IMR-90 (cell line): ENCODE measurements at regions not wholly inside any gene's neighbourhood (a gene's known extent, or its start where the extent isn't known, plus 50 kb on each side); places are given as distances from the start of the nearest gene placed in this dataset.

Experiments
- ATAC-seq: fragments of 200-7000 bp; cut with Tn5 transposase; 2 replicates; pipeline ENCODE4 v1.9.1; 2020; ENCODE audit warnings: low read depth, mild to moderate bottlenecking, moderate library complexity
- BruUV-seq: library from RNA; stranded (reverse); fragments of 400-500 nt; replicated peaks from 2 replicates; lab custom pipeline; 2021; lab: Mats Ljungman, UMichigan
- CTCF ChIA-PET: fragments of 300-600 bp; formaldehyde crosslinking; extraction: SDS; loops from one replicate; lab custom pipeline; 2021; ENCODE audit warnings: antibody characterized with exemption; lab: Yijun Ruan, JAX
- POLR2A ChIA-PET: fragments of 300-600 bp; sonication (Branson Sonifier 250); formaldehyde crosslinking; loops from one replicate; lab custom pipeline; 2022; ENCODE audit warnings: antibody characterized with exemption; ENCODE audit not compliant: unreplicated experiment; lab: Charles Lee
- DNase-seq: peaks from one replicate; pipeline ENCODE4 v3.0.0; 2013
- H2AFZ ChIP-seq: replicated peaks from 2 replicates; pipeline ENCODE3; 2013; ENCODE audit warnings: low read length, mild to moderate bottlenecking; ENCODE audit not compliant: poor library complexity
- H2AK5ac ChIP-seq: 2 replicates; pipeline ENCODE4 v1.6.1; 2013; ENCODE audit warnings: low read depth, low read length, inconsistent platforms
- H2AK9ac ChIP-seq: replicated peaks from 2 replicates; pipeline ENCODE3; 2013; ENCODE audit warnings: mild to moderate bottlenecking, low read depth, low read length, moderate library complexity; ENCODE audit not compliant: poor library complexity
- H2BK120ac ChIP-seq: 2 replicates; pipeline ENCODE4 v1.6.1; 2013; ENCODE audit warnings: low read depth, low read length, inconsistent platforms
- H2BK15ac ChIP-seq: 3 replicates; pipeline ENCODE4 v1.6.1; 2013; ENCODE audit warnings: low read depth, low read length, inconsistent platforms
- H2BK20ac ChIP-seq: 2 replicates; pipeline ENCODE4 v1.6.1; 2013; ENCODE audit warnings: low read depth, mild to moderate bottlenecking, inconsistent platforms, low read length, moderate library complexity
- H2BK5ac ChIP-seq: 2 replicates; pipeline ENCODE4 v1.6.1; 2013; ENCODE audit warnings: mild to moderate bottlenecking, low read depth, low read length, inconsistent platforms; ENCODE audit not compliant: poor library complexity, severe bottlenecking
- H3K14ac ChIP-seq: replicated peaks from 2 replicates; pipeline ENCODE4 v1.6.1; 2013; ENCODE audit warnings: low read depth, low read length, inconsistent platforms
- H3K18ac ChIP-seq: 2 replicates; pipeline ENCODE4 v1.6.1; 2013; ENCODE audit warnings: low read depth, low read length, control low read depth
- H3K23ac ChIP-seq: 2 replicates; pipeline ENCODE4 v1.6.1; 2013; ENCODE audit warnings: low read depth, low read length, inconsistent platforms
- H3K27ac ChIP-seq: 2 replicates; pipeline ENCODE4 v1.5.1; 2013; ENCODE audit warnings: mild to moderate bottlenecking, control low read depth, low read length; ENCODE audit not compliant: insufficient read depth
- H3K27me3 ChIP-seq: 2 replicates; pipeline ENCODE4 v1.6.1; 2013; ENCODE audit warnings: low read length; ENCODE audit not compliant: control insufficient read depth, insufficient read depth
- H3K36me3 ChIP-seq: 2 replicates; pipeline ENCODE4 v1.6.1; 2013; ENCODE audit warnings: low read length, mixed read lengths; ENCODE audit not compliant: control insufficient read depth, insufficient read depth
- H3K4ac ChIP-seq: 2 replicates; pipeline ENCODE4 v1.6.1; 2013; ENCODE audit warnings: low read depth, low read length, inconsistent platforms
- H3K4me1 ChIP-seq: 2 replicates; pipeline ENCODE4 v1.6.1; 2013; ENCODE audit warnings: low read length, mixed read lengths; ENCODE audit not compliant: control insufficient read depth, insufficient read depth
- H3K4me2 ChIP-seq: 2 replicates; pipeline ENCODE4 v1.6.1; 2013; ENCODE audit warnings: low read depth, mild to moderate bottlenecking, control low read depth, low read length, moderate library complexity
- H3K4me3 ChIP-seq: 2 replicates; pipeline ENCODE4 v1.5.1; 2013; ENCODE audit warnings: low read depth, mild to moderate bottlenecking, control low read depth, low read length, moderate library complexity; ENCODE audit not compliant: insufficient read depth
- H3K56ac ChIP-seq: 2 replicates; pipeline ENCODE4 v1.6.1; 2013; ENCODE audit warnings: low read length, inconsistent platforms; ENCODE audit not compliant: insufficient read depth; ENCODE audit errors: extremely low read depth
- H3K79me1 ChIP-seq, 2 experiments: 2 replicates each; pipeline ENCODE4 v1.6.1; 2013; ENCODE audit warnings: low read length in 2 of 2, inconsistent platforms in 1 of 2, low read depth in 1 of 2
- H3K9ac ChIP-seq: 2 replicates; pipeline ENCODE4 v1.6.1; 2013; ENCODE audit warnings: low read depth, low read length, control low read depth
- H3K9me1 ChIP-seq: 2 replicates; pipeline ENCODE4 v1.6.1; 2013; ENCODE audit warnings: low read length, inconsistent platforms; ENCODE audit not compliant: insufficient read depth
- H3K9me3 ChIP-seq: 2 replicates; pipeline ENCODE4 v1.6.1; 2013; ENCODE audit warnings: low read length; ENCODE audit not compliant: control insufficient read depth, insufficient read depth
- H4K20me1 ChIP-seq: 2 replicates; pipeline ENCODE4 v1.6.1; 2013; ENCODE audit warnings: low read length, inconsistent platforms; ENCODE audit not compliant: insufficient read depth
- H4K5ac ChIP-seq: 2 replicates; pipeline ENCODE4 v1.6.1; 2013; ENCODE audit warnings: mild to moderate bottlenecking, low read depth, low read length, control low read depth
- H4K8ac ChIP-seq, 2 experiments: 2 replicates each; pipeline ENCODE4 v1.6.1; 2013; ENCODE audit warnings: low read depth in 2 of 2, low read length in 2 of 2, control low read depth in 1 of 2, inconsistent platforms in 1 of 2
- H4K91ac ChIP-seq: 2 replicates; pipeline ENCODE4 v1.6.1; 2013; ENCODE audit warnings: low read depth, low read length, inconsistent platforms; ENCODE audit not compliant: insufficient read depth
- CEBPB ChIP-seq: IDR thresholded peaks from 2 replicates; pipeline ENCODE4 v1.6.1; 2012; ENCODE audit warnings: low read depth, low read length, improper control_type of control experiment
- CHD1 ChIP-seq: IDR thresholded peaks from 2 replicates; pipeline ENCODE4 v1.6.1; 2012; ENCODE audit warnings: low read depth, low read length, improper control_type of control experiment
- MAFK ChIP-seq: IDR thresholded peaks from 2 replicates; pipeline ENCODE4 v1.6.1; 2012; ENCODE audit warnings: low read depth, low read length, improper control_type of control experiment
- NFE2L2 ChIP-seq: fragments of 150-350 bp; IDR thresholded peaks from 2 replicates; pipeline ENCODE4 v1.6.1; 2016; ENCODE audit warnings: low read depth, mild to moderate bottlenecking, low read length
- POLR2A ChIP-seq: IDR thresholded peaks from 2 replicates; pipeline ENCODE4 v1.6.1; 2012; ENCODE audit warnings: mild to moderate bottlenecking, low read depth, low read length
- RCOR1 ChIP-seq: IDR thresholded peaks from 2 replicates; pipeline ENCODE4 v1.6.1; 2012; ENCODE audit warnings: mild to moderate bottlenecking, low read length, improper control_type of control experiment; ENCODE audit not compliant: insufficient replicate concordance
- RFX5 ChIP-seq: IDR thresholded peaks from 2 replicates; pipeline ENCODE4 v1.8.0; 2012; ENCODE audit warnings: low read depth, mild to moderate bottlenecking, low read length, moderate library complexity
- SMC3 ChIP-seq: fragments of 150-350 bp; IDR thresholded peaks from 2 replicates; pipeline ENCODE4 v1.6.1; 2016; ENCODE audit warnings: low read depth, mild to moderate bottlenecking, antibody characterized with exemption, low read length, moderate library complexity
- WGBS, 2 experiments: methylation state at CpG; one replicate each; pipeline versions ENCODE4 v1.1.5 to v1.1.7; 2013; ENCODE audit warnings: missing lambda C conversion rate in 2 of 2; ENCODE audit not compliant: insufficient read length in 1 of 2; ENCODE audit errors: extremely low coverage in 2 of 2; 5-methylcytosine and 5-hydroxymethylcytosine counted together
- dilution Hi-C: fragments of 300-500 bp; cut with HindIII; formaldehyde crosslinking; loops from one replicate; pipeline ENCODE4 v1.14.3; 2018; ENCODE audit warnings: low sequenced_read_pairs; ENCODE audit not compliant: unreplicated experiment
- in situ Hi-C: fragments of 300-500 bp; cut with MboI; formaldehyde crosslinking; loops from 3 replicates; pipeline ENCODE4 v1.14.3; 2019; ENCODE audit warnings: low sequenced_read_pairs, inconsistent platforms, mixed read lengths
- intact Hi-C: fragments of 100-400 bp; cut with micrococcal nuclease; formaldehyde crosslinking; loops from 2 replicates; pipeline ENCODE4 v1.10.0; 2022
- TF ChIP-seq, protein P1 (sequence below): conservative IDR thresholded peaks from 2 replicates; pipeline ENCODE4 v1.5.1; 2012; ENCODE audit warnings: mild to moderate bottlenecking, low read depth, low read length, improper control_type of control experiment
- TF ChIP-seq, protein P2 (sequence below): fragments of 150-350 bp; IDR thresholded peaks from 2 replicates; pipeline ENCODE4 v1.6.1; 2016; ENCODE audit warnings: low read depth, mild to moderate bottlenecking, low read length, moderate library complexity, borderline replicate concordance
- TF ChIP-seq, protein P3 (sequence below): fragments of 150-350 bp; IDR thresholded peaks from 2 replicates; pipeline ENCODE4 v1.6.1; 2017; ENCODE audit warnings: mild to moderate bottlenecking, antibody characterized with exemption, low read length, low read depth

DNA sequence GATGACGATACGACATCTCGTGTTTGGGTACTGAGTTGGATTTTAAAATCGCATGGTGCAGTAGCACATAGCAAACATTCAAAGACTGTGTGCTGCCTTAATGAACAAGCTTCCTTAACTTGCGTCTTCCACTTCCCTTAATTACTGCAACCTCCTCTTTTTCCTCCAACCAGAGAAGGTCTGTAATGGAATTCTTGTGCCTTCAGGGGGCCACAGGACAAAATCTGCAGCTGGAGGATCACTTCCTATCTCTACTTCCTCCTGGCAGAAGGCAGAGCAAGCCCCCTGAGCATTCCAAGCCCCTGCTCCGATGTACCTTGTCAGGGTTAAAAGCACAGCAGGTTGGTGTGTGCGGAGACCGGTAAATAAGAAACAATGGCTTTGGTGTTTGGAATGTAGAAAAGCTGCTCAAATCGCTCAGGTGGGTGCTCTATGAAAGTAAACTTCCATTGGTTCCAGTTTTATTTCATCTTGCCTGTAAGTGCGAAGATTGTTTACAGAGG is 151.3 kb upstream of the UQCRFS1 start:
- Histone ChIP-seq H2BK5ac (no peak overlapping the region), H3K27ac (no peak overlapping the region), H3K4ac (no peak overlapping the region), H2AK5ac (no peak overlapping the region), H2BK20ac (no peak overlapping the region), H3K9me3 (peaks cover 9% of the 10 kb centered on the region; the same call in 1 of the 2 replicates), H2AK9ac (no peak overlapping the region), H3K4me2 (no peak overlapping the region), H2BK15ac (no peak overlapping the region), H2AFZ (no peak overlapping the region), H3K18ac (no peak overlapping the region), H3K23ac (no peak overlapping the region), H2BK120ac (no peak overlapping the region), H3K9me1 (no peaks in the 10 kb centered on the region), H3K27me3 (no peaks in the 10 kb centered on the region), H3K4me1 (no peaks in the 10 kb centered on the region), H3K9ac (no peak overlapping the region), H3K79me1 (no peaks in the 10 kb centered on the region), H4K5ac (no peak overlapping the region), H3K14ac (no peak overlapping the region), H3K56ac (no peak overlapping the region), H4K8ac (no peak overlapping the region), H3K36me3 (no peaks in the 10 kb centered on the region), H3K4me3 (no peak overlapping the region), H4K91ac (no peak overlapping the region), H4K20me1 (no peaks in the 10 kb centered on the region)
- DNase-seq (no peak), ATAC-seq (no peak)
- ChIA-PET POLR2A (no interaction called here), CTCF (no interaction called here)
- intact Hi-C loops = loop anchor here (10.0 kb wide), 1 partner anchor 111 kb away; no protein-coding TSS in a partner anchor
- dilution Hi-C loops = no loop called here
- WGBS, 2 experiments = 0% methylated on average over 1 of the region's 10 CpGs; no CpG with 5 or more reads in 1 of the 2 experiments
- BruUV-seq = no TSS peak
- TF ChIP-seq RFX5 = no peak
- TF ChIP-seq POLR2A = no peak
- no peak for TF ChIP-seq CHD1
- TF ChIP-seq MAFK = no peak
- TF ChIP-seq, protein P1, sequence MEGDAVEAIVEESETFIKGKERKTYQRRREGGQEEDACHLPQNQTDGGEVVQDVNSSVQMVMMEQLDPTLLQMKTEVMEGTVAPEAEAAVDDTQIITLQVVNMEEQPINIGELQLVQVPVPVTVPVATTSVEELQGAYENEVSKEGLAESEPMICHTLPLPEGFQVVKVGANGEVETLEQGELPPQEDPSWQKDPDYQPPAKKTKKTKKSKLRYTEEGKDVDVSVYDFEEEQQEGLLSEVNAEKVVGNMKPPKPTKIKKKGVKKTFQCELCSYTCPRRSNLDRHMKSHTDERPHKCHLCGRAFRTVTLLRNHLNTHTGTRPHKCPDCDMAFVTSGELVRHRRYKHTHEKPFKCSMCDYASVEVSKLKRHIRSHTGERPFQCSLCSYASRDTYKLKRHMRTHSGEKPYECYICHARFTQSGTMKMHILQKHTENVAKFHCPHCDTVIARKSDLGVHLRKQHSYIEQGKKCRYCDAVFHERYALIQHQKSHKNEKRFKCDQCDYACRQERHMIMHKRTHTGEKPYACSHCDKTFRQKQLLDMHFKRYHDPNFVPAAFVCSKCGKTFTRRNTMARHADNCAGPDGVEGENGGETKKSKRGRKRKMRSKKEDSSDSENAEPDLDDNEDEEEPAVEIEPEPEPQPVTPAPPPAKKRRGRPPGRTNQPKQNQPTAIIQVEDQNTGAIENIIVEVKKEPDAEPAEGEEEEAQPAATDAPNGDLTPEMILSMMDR = no peak
- TF ChIP-seq RCOR1 = no peak
- TF ChIP-seq CEBPB = no peak
- no peak for TF ChIP-seq NFE2L2
- TF ChIP-seq, protein P2, sequence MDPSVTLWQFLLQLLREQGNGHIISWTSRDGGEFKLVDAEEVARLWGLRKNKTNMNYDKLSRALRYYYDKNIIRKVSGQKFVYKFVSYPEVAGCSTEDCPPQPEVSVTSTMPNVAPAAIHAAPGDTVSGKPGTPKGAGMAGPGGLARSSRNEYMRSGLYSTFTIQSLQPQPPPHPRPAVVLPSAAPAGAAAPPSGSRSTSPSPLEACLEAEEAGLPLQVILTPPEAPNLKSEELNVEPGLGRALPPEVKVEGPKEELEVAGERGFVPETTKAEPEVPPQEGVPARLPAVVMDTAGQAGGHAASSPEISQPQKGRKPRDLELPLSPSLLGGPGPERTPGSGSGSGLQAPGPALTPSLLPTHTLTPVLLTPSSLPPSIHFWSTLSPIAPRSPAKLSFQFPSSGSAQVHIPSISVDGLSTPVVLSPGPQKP = no peak
- TF ChIP-seq, protein P3, sequence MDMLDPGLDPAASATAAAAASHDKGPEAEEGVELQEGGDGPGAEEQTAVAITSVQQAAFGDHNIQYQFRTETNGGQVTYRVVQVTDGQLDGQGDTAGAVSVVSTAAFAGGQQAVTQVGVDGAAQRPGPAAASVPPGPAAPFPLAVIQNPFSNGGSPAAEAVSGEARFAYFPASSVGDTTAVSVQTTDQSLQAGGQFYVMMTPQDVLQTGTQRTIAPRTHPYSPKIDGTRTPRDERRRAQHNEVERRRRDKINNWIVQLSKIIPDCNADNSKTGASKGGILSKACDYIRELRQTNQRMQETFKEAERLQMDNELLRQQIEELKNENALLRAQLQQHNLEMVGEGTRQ = no peak
- no peak for TF ChIP-seq SMC3
- in situ Hi-C loops = no loop called here
